Osteoblast (primary cell): ENCODE measurements at regions not wholly inside any gene's neighbourhood (a gene's known extent, or its start where the extent isn't known, plus 50 kb on each side); places are given as distances from the start of the nearest gene placed in this dataset.

Source experiments
- DNase-seq: peaks from one replicate; pipeline ENCODE4 v3.0.0; 2011; ENCODE audit warnings: low spot score, mixed read lengths; ENCODE audit not compliant: insufficient read length; ENCODE audit errors: missing footprints
- H2AFZ ChIP-seq: 2 replicates; pipeline ENCODE4 v1.6.0; 2011; ENCODE audit warnings: mild to moderate bottlenecking, low read length
- H3K27ac ChIP-seq: 2 replicates; pipeline ENCODE4 v1.5.1; 2011; ENCODE audit warnings: mild to moderate bottlenecking, low read depth, low read length, moderate library complexity
- H3K27me3 ChIP-seq: 2 replicates; pipeline ENCODE4 v1.6.0; 2012; ENCODE audit warnings: mild to moderate bottlenecking, control low read depth, inconsistent platforms, low read length, moderate library complexity; ENCODE audit not compliant: insufficient read depth
- H3K36me3 ChIP-seq: 2 replicates; pipeline ENCODE4 v1.5.1; 2011; ENCODE audit warnings: mild to moderate bottlenecking, low read length, control low read depth, moderate library complexity; ENCODE audit not compliant: insufficient read depth
- H3K4me1 ChIP-seq: 2 replicates; pipeline ENCODE4 v1.5.1; 2011; ENCODE audit warnings: mild to moderate bottlenecking, low read length, control low read depth, moderate library complexity; ENCODE audit not compliant: insufficient read depth
- H3K4me2 ChIP-seq: 2 replicates; pipeline ENCODE4 v1.6.0; 2011; ENCODE audit warnings: mild to moderate bottlenecking, low read length; ENCODE audit not compliant: insufficient read depth
- H3K4me3 ChIP-seq: fragments of 200-600 bp; sonication (generic); 3 replicates; pipeline ENCODE4 v1.5.1; 2012; ENCODE audit warnings: mild to moderate bottlenecking, low read length, inconsistent platforms; ENCODE audit not compliant: insufficient read depth
- H3K79me2 ChIP-seq: 2 replicates; pipeline ENCODE4 v1.6.0; 2012; ENCODE audit warnings: mild to moderate bottlenecking, low read length, control low read depth, inconsistent platforms; ENCODE audit not compliant: insufficient read depth
- H3K9me3 ChIP-seq: 2 replicates; pipeline ENCODE4 v1.5.1; 2011; ENCODE audit warnings: low read depth, low read length, control low read depth
- H4K20me1 ChIP-seq: 2 replicates; pipeline ENCODE4 v1.6.0; 2012; ENCODE audit warnings: mild to moderate bottlenecking, low read length, control low read depth; ENCODE audit not compliant: insufficient read depth
- TF ChIP-seq, protein P1 (sequence below): IDR thresholded peaks from 2 replicates; pipeline ENCODE4 v1.5.1; 2011; ENCODE audit warnings: mild to moderate bottlenecking, low read depth, low read length, moderate library complexity; ENCODE audit errors: extremely low read depth

DNA sequence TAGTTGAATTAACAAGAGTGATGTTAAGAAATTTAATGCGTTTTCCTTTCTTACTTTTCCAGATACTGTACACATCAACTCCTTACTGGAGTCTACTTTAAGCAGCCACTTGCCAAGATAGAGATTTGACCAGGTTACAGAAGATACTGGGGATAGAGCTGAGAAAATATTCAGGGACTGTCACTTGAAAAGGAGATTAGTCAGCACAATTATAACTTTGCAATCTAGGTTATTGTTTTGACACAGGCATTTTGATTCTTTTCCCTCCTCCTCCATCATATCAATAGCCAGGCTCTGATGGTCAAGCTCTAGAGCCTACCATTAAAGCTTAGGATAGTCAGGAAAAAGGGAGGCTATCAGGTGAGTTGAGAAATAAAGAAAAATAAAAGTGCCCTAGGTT, 345.9 kb upstream of the ITGA1 start:
- no peaks in the 10 kb centered on the region for H3K9me3 ChIP-seq
- H3K27ac ChIP-seq: no peak overlapping the region
- no peaks in the 10 kb centered on the region for H3K36me3 ChIP-seq
- H4K20me1 ChIP-seq: no peaks in the 10 kb centered on the region
- H2AFZ ChIP-seq: no peak overlapping the region
- no peaks in the 10 kb centered on the region for H3K4me1 ChIP-seq
- H3K4me3 ChIP-seq: no peak overlapping the region
- peak; percentile 3 for DNase-seq
- no peaks in the 10 kb centered on the region for H3K27me3 ChIP-seq
- H3K79me2 ChIP-seq: no peaks in the 10 kb centered on the region
- H3K4me2 ChIP-seq: no peak overlapping the region
- TF ChIP-seq, protein P1, sequence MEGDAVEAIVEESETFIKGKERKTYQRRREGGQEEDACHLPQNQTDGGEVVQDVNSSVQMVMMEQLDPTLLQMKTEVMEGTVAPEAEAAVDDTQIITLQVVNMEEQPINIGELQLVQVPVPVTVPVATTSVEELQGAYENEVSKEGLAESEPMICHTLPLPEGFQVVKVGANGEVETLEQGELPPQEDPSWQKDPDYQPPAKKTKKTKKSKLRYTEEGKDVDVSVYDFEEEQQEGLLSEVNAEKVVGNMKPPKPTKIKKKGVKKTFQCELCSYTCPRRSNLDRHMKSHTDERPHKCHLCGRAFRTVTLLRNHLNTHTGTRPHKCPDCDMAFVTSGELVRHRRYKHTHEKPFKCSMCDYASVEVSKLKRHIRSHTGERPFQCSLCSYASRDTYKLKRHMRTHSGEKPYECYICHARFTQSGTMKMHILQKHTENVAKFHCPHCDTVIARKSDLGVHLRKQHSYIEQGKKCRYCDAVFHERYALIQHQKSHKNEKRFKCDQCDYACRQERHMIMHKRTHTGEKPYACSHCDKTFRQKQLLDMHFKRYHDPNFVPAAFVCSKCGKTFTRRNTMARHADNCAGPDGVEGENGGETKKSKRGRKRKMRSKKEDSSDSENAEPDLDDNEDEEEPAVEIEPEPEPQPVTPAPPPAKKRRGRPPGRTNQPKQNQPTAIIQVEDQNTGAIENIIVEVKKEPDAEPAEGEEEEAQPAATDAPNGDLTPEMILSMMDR: no peak

DNA sequence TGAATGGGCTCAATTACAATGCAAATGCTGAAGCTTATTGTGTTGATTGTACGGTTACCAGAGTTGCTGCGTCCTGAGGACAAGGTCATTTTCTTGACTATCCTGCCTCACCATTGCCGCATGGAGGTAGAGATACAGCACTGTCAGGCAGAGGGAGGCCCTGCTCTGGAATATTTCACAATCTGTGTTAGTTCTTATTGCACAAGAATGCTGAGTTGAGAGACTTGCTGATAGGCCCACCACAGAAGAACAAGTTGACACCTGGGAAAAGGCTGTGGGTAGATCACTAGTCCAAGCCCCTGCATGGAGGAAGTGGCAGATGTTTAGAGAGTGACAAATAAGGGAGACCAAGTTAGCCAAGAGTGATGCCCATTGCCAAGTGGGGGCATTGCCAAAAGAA, 344.5 kb upstream of the ITGA1 start:
- Histone ChIP-seq H3K79me2 (no peaks in the 10 kb centered on the region), H3K27me3 (no peaks in the 10 kb centered on the region), H3K4me3 (no peak overlapping the region), H4K20me1 (no peaks in the 10 kb centered on the region), H3K27ac (no peak overlapping the region), H3K4me2 (no peak overlapping the region), H2AFZ (no peak overlapping the region), H3K36me3 (no peaks in the 10 kb centered on the region), H3K4me1 (no peaks in the 10 kb centered on the region), H3K9me3 (no peaks in the 10 kb centered on the region)
- TF ChIP-seq, protein P1: no peak
- no peak for DNase-seq

DNA sequence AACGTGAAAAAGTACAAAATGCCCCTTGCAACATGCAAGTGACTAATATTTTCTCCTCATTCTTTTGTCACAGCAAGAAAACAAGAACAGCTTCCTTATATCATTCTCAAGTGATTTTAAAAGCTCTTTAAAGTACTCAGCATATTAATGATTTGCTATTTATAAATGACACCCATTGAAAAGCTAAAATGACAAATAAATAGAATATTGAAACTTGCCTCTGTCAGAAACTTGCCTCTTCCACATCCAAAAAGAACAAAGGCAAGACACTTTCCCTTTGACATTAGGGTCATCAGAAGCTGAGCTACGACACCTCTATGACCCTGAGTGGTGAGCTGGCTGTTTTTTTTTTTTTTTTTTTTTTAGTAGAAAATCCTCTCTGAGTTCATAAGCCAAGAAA, 339.6 kb upstream of the ITGA1 start:
- TF ChIP-seq, protein P1: no peak
- H3K4me3 ChIP-seq: no peak overlapping the region

DNA sequence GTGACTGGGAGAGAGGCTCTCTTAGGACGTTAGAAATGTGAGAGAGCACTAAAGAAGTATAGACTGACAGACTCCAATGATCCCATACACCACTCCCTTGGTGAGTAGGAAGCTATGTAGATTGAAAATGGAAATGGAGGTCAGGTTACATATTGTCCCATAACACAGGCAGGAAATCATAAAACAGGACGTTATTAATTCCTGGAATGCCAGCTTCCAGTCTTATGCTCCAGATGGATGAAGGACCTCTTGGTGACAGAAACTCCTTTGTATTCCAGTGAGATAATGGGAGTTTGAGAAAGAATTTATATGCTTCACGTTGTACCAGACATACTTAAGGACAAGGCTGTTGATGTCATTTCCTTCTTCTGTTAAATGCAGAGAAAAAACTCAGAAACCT, 338.2 kb upstream of the ITGA1 start:
- no peak overlapping the region for H2AFZ ChIP-seq
- H3K9me3 ChIP-seq: no peaks in the 10 kb centered on the region
- no peak overlapping the region for H3K4me2 ChIP-seq

More for the DNA sequence above, 339.6 kb upstream of the ITGA1 start:
- Histone ChIP-seq H3K27ac (no peak overlapping the region), H3K4me2 (no peak overlapping the region), H4K20me1 (no peaks in the 10 kb centered on the region), H3K9me3 (no peaks in the 10 kb centered on the region), H3K4me1 (no peaks in the 10 kb centered on the region), H3K27me3 (no peaks in the 10 kb centered on the region), H3K79me2 (no peaks in the 10 kb centered on the region), H3K36me3 (no peaks in the 10 kb centered on the region), H2AFZ (no peak overlapping the region)
- DNase-seq: no peak

More for the DNA sequence above, 338.2 kb upstream of the ITGA1 start:
- H4K20me1 ChIP-seq: no peaks in the 10 kb centered on the region
- no peak overlapping the region for H3K4me3 ChIP-seq
- H3K27ac ChIP-seq: no peak overlapping the region
- H3K27me3 ChIP-seq: no peaks in the 10 kb centered on the region
- no peak for DNase-seq
- no peaks in the 10 kb centered on the region for H3K36me3 ChIP-seq
- no peaks in the 10 kb centered on the region for H3K4me1 ChIP-seq
- no peaks in the 10 kb centered on the region for H3K79me2 ChIP-seq
- TF ChIP-seq, protein P1: no peak
